ENCODE measurements at regions not wholly inside any gene's neighbourhood (a gene's known extent, or its start where the extent isn't known, plus 50 kb on each side); places are given as distances from the start of the nearest gene placed in this dataset.

DNA sequence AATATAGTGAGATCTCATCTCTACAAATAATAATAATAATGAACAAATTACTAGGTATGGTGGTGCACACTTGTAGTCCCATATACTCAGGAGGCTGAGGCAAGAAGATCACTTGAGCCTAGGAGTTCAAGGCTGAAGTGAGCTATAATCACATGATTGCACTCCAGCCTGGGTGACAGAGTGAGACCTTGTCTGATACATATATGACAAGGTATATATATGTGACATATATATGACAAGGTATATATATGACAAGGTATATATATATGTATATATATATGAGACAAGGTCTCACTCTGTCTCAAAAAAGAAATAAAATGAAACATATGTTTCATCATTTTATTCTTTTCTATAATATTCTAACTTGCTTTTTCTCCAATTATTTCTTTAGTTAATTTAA lies 278.1 kb upstream of the TET2 start:
- TF ChIP-seq, protein P1, sequence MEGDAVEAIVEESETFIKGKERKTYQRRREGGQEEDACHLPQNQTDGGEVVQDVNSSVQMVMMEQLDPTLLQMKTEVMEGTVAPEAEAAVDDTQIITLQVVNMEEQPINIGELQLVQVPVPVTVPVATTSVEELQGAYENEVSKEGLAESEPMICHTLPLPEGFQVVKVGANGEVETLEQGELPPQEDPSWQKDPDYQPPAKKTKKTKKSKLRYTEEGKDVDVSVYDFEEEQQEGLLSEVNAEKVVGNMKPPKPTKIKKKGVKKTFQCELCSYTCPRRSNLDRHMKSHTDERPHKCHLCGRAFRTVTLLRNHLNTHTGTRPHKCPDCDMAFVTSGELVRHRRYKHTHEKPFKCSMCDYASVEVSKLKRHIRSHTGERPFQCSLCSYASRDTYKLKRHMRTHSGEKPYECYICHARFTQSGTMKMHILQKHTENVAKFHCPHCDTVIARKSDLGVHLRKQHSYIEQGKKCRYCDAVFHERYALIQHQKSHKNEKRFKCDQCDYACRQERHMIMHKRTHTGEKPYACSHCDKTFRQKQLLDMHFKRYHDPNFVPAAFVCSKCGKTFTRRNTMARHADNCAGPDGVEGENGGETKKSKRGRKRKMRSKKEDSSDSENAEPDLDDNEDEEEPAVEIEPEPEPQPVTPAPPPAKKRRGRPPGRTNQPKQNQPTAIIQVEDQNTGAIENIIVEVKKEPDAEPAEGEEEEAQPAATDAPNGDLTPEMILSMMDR (IDR thresholded peaks at IDR 0.05; ENCODE audit: low read depth, low read length) = no peak
- H3K4me3 ChIP-seq (ENCODE audit: low read depth, low read length) = no peak overlapping the region

DNA sequence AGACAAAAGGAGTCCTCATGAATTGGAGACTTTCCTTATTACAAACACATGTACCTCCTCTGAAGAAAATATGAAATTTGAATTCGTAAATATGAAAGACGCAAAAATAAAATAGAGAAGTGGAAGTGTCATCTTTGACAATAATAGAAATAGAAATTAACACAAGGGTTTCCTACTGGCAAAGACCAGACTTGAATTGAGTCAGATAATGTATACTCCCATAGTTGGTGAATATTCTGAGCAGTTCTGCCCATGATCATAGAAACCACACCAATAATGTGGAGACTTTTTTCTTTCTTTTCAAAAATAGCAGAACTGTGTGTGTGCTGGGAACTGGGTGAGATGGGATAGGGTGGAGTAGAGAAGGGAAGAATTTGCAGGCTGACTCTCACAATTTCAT lies 277.7 kb upstream of the TET2 start:
- no peak overlapping the region for H3K4me3 ChIP-seq (ENCODE audit: low read depth, low read length)
- TF ChIP-seq, protein P1 (IDR thresholded peaks at IDR 0.05; ENCODE audit: low read depth, low read length) = no peak

DNA sequence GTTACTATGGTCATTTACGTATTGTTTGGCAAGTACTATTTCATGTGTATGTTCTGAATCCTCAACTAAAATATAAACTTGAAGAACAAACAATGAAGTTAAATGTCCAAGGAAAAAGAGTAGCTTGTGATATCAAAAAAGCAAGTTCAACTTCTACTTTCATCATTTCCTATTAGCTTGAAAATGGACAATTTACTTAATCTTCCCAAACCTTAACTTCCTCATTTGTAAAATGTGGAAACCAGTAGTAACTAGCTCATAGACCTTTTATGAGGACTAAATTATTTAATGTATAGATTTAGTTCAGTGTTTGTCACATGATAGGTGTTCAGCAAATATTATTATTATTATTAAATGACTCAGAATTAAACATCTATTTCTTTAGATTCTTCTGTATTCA lies 276.8 kb upstream of the TET2 start:
- TF ChIP-seq, protein P1 (IDR thresholded peaks at IDR 0.05; ENCODE audit: low read depth, low read length) = no peak

DNA sequence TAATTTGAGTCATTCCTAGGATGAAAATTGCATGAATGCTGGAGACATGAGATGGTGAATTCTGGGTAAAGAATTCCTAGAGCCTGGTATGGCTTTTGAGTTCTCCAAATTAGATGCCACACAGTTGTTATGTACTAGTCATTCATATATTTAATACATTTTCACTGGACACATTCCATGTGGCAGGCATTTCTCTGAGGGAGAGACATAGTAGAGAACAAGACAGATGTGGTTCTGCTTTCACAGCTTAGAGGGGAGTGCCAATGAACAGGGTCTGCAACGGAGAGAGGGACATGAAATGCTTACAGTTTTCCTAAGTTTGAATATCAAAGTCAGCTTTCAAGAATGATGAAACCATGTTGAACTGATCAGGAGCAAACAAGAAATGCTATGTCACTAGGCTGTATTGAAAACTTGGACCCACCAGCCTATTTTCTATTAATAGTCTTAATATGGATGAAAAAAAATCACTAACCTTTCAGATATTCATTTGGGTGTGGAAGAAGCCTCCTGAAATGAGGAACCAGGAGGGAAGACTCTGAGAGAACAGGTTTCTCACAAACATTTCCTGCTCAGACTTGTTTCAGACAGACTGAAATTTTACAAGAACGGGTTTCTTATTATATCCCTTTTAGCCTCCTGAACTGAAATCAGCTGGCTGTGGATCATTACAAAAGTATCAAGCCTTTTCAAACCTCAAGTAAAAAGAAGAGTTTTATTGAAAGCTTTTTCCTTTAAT lies 276.0 kb upstream of the TET2 start:
- H3K4me3 ChIP-seq (ENCODE audit: low read depth, low read length) = no peak overlapping the region
- TF ChIP-seq, protein P1 (IDR thresholded peaks at IDR 0.05; ENCODE audit: low read depth, low read length) = no peak

More for the DNA sequence above, 276.8 kb upstream of the TET2 start:
- H3K4me3 ChIP-seq (ENCODE audit: low read depth, low read length) = no peak overlapping the region

DNA sequence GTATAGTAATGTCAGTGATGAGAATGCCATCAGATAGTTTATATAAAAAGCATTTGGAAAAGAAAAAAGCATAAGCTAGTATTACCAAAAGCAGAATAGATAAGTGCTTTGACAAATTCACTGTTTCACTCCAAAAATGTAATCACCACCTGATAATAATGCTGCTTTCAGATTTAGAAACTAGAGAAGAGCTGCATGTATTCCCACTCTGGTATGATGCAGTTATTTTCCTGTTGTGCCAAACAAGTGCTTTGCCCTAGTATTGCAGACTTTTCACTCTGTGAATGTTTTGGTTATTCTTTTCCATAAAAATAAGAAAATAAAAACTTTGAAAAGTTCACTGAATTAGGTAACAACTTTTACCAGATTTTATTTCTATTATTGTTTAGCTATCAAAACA lies 267.7 kb upstream of the TET2 start:
- no peak overlapping the region for H3K4me3 ChIP-seq (ENCODE audit: low read depth, low read length)
- TF ChIP-seq, protein P1 (IDR thresholded peaks at IDR 0.05; ENCODE audit: low read depth, low read length) = no peak

DNA sequence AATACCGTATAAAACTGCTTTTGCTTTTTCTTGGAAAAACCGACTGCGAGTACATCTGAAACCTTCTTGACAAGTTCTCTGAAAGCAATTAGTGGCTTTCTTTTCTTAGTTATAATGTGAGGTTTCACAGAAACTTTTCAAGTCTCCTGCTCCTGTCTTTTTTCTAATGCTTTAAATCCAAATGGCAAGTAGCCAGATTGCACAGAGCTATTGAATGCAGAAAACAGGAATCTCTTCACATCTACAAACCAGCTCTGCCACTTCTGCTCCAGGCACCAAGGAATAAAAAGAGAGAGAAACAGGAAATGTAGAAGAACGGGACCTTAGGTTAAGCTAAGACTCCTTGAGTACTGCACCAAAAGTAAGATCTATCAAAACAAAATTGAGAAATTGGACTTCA lies 267.3 kb upstream of the TET2 start:
- TF ChIP-seq, protein P1 (IDR thresholded peaks at IDR 0.05; ENCODE audit: low read depth, low read length) = no peak
- H3K4me3 ChIP-seq (ENCODE audit: low read depth, low read length) = no peak overlapping the region

DNA sequence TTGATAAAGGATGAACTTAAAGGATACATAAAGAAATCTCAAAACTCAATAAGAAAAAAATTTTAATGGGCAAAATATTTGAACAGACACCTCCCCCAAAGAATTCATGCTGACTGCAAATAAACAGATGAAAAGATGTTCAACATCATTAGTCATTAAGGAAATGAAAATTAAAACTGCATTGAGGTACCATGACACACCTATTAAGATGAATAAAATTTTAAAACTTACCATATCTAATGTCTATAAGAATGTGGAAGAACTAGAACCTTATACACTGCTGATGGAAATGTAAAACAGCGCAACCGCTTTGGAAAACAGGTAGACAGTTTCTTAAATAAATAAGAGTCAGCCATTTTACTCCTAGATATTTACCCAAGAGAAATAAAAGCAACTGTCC lies 266.8 kb upstream of the TET2 start:
- no peak overlapping the region for H3K4me3 ChIP-seq (ENCODE audit: low read depth, low read length)
- TF ChIP-seq, protein P1 (IDR thresholded peaks at IDR 0.05; ENCODE audit: low read depth, low read length) = no peak

Data from WI38 (cell line).